HG03575 (cell line): ENCODE measurements at regions not wholly inside any gene's neighbourhood (a gene's known extent, or its start where the extent isn't known, plus 50 kb on each side); places are given as distances from the start of the nearest gene placed in this dataset.

ENCODE experiments used
- ATAC-seq: cut with Tn5 transposase; IDR thresholded peaks from one replicate; pipeline ENCODE4 v1.9.1; 2021; ENCODE audit not compliant: unreplicated experiment, insufficient number of reproducible peaks, low FRiP score; ENCODE audit errors: extremely low read depth

GRCh38 chr6:6803180-6803977 lies 214.9 kb downstream of the LY86 start:
- no peak for ATAC-seq

GRCh38 chr6:6804843-6805615 lies 216.5 kb downstream of the LY86 start:
- ATAC-seq = no peak

GRCh38 chr6:6806844-6807518 lies 218.5 kb downstream of the LY86 start:
- no peak for ATAC-seq

- no peak for ATAC-seq
Measured at GRCh38 chr6:6808343-6808742, 219.8 kb downstream of the LY86 start.

GRCh38 chr6:6808915-6809314 lies 220.4 kb downstream of the LY86 start:
- no peak for ATAC-seq

GRCh38 chr6:6810727-6811126 lies 222.2 kb downstream of the LY86 start:
- ATAC-seq = no peak

- ATAC-seq = no peak
Measured at GRCh38 chr6:6811128-6812009, 222.8 kb downstream of the LY86 start.

GRCh38 chr6:6812427-6812826 lies 223.9 kb downstream of the LY86 start:
- ATAC-seq = no peak

GRCh38 chr6:6815732-6816131 lies 227.2 kb downstream of the LY86 start:
- ATAC-seq = no peak

- no peak for ATAC-seq
Measured at GRCh38 chr6:6816716-6817115, 228.2 kb downstream of the LY86 start.

GRCh38 chr6:6818078-6818639 lies 229.6 kb downstream of the LY86 start:
- no peak for ATAC-seq

- ATAC-seq = no peak
Measured at GRCh38 chr6:6820641-6821238, 232.2 kb downstream of the LY86 start.

GRCh38 chr6:6821639-6822261 lies 233.2 kb downstream of the LY86 start:
- no peak for ATAC-seq

GRCh38 chr6:6823030-6823429 lies 234.5 kb downstream of the LY86 start:
- no peak for ATAC-seq

- no peak for ATAC-seq
Measured at GRCh38 chr6:6823568-6824224, 235.2 kb downstream of the LY86 start.

- no peak for ATAC-seq
Measured at GRCh38 chr6:6824381-6824780, 235.9 kb downstream of the LY86 start.

GRCh38 chr6:6825193-6825784 lies 236.8 kb downstream of the LY86 start:
- ATAC-seq = no peak
